ENCODE measurements at regions not wholly inside any gene's neighbourhood (a gene's known extent, or its start where the extent isn't known, plus 50 kb on each side); places are given as distances from the start of the nearest gene placed in this dataset.

GRCh38 chrX:6906608-6907007 is 240.9 kb upstream of the STS start:
- WGBS (ENCODE audit: low lambda C conversion rate) = 0% methylated on average over 1 of the region's 1 CpG
- Histone ChIP-seq H3K27ac (ENCODE audit: low read depth in 2 of 2, low read length in 1 of 2) (no peak overlapping the region), H3K79me2 (ENCODE audit: insufficient read depth) (no peaks in the 10 kb centered on the region), H3K36me3 (replicated peaks in 1 of 2; ENCODE audit: control insufficient read depth in 1 of 2, insufficient read depth in 2 of 2, low read length in 1 of 2) (no peaks in the 10 kb centered on the region), H3F3A (replicated peaks; ENCODE audit: insufficient read depth) (no peaks in the 10 kb centered on the region), H3K4me3 (ENCODE audit: low read depth in 2 of 2, low read length in 1 of 2) (no peak overlapping the region), H3K9me2 (no peaks in the 10 kb centered on the region), H3K4me2 (no peak overlapping the region), H4K20me1 (ENCODE audit: insufficient read depth) (no peaks in the 10 kb centered on the region), H2AFZ (ENCODE audit: low read depth) (no peak overlapping the region), H3K9me3 (no peaks in the 10 kb centered on the region), H3K9ac (no peak overlapping the region), H3K4me1 (ENCODE audit: control insufficient read depth in 1 of 2, insufficient read depth in 2 of 2, low read depth in 1 of 2, low read length in 1 of 2) (peaks cover 0 to 3% of the 10 kb centered on the region in 2 experiments; a peak in 1 of 4 replicates), H3K27me3 (ENCODE audit: insufficient read depth) (no peaks in the 10 kb centered on the region)
- POLR2A ChIA-PET = no interaction called here
- no peak for DNase-seq
- CTCF ChIA-PET = no interaction called here
- no peak for TF ChIP-seq MAX (IDR thresholded peaks at IDR 0.05; ENCODE audit: low read depth)

- 17% methylated on average over 5 of the region's 5 CpGs for WGBS (ENCODE audit: low lambda C conversion rate)
- CTCF ChIA-PET = no interaction called here
- TF ChIP-seq JUND (IDR thresholded peaks at IDR 0.05) = no peak
- no peak for TF ChIP-seq IRF3 (IDR thresholded peaks at IDR 0.05; ENCODE audit: low read depth, low read length)
- no peak for TF ChIP-seq FOXJ3 (CRISPR knock-in tag; IDR thresholded peaks at IDR 0.05)
- TF ChIP-seq SMC3 (IDR thresholded peaks at IDR 0.05; ENCODE audit: low read depth, low read length) = no peak
- TF ChIP-seq CTCF (IDR thresholded peaks at IDR 0.05) = no peak
- no peak for TF ChIP-seq POLR2AphosphoS5 (IDR thresholded peaks at IDR 0.05; ENCODE audit: low read depth, low read length)
- TF ChIP-seq RXRA (IDR thresholded peaks at IDR 0.05; ENCODE audit: borderline replicate concordance, low read depth) = no peak
- TF ChIP-seq GATA2 (CRISPR knock-in tag; IDR thresholded peaks at IDR 0.05) = no peak
- no peak for TF ChIP-seq GABPA (IDR thresholded peaks at IDR 0.05; ENCODE audit: low read depth)
- TF ChIP-seq YY1 (IDR thresholded peaks at IDR 0.05; ENCODE audit: low read depth) = no peak
- no peak for TF ChIP-seq MXI1 (IDR thresholded peaks at IDR 0.05; ENCODE audit: low read depth, low read length)
- TF ChIP-seq NRF1 (IDR thresholded peaks at IDR 0.05; ENCODE audit: low read depth, low read length) = no peak
- no peak for TF ChIP-seq RAD21 (IDR thresholded peaks at IDR 0.05; ENCODE audit: low read length)
- no peak for TF ChIP-seq USF2 (IDR thresholded peaks at IDR 0.05; ENCODE audit: borderline replicate concordance, low read depth, low read length)
- no peak for TF ChIP-seq ELF1 (IDR thresholded peaks at IDR 0.05)
- TF ChIP-seq RCOR1 (IDR thresholded peaks at IDR 0.05; ENCODE audit: low read length) = no peak
- TF ChIP-seq EP300 (IDR thresholded peaks at IDR 0.05; ENCODE audit: borderline replicate concordance in 1 of 2, low read depth in 1 of 2, low read length in 1 of 2) = no peak
- no peak for TF ChIP-seq NFIC (IDR thresholded peaks at IDR 0.05; ENCODE audit: borderline replicate concordance)
These were observed 243.4 kb upstream of the STS start for GRCh38 chrX:6904156-6904555.

More at GRCh38 chrX:6904156-6904555, 243.4 kb upstream of the STS start:
- Histone ChIP-seq H3F3A (replicated peaks; ENCODE audit: insufficient read depth) (no peaks in the 10 kb centered on the region), H4K20me1 (ENCODE audit: insufficient read depth) (no peaks in the 10 kb centered on the region), H3K4me1 (ENCODE audit: control insufficient read depth in 1 of 2, insufficient read depth in 2 of 2, low read depth in 1 of 2, low read length in 1 of 2) (no peaks in the 10 kb centered on the region), H3K4me3 (ENCODE audit: low read depth in 2 of 2, low read length in 1 of 2) (no peak overlapping the region), H3K9me2 (no peaks in the 10 kb centered on the region), H2AFZ (ENCODE audit: low read depth) (no peak overlapping the region), H3K4me2 (no peak overlapping the region), H3K27me3 (ENCODE audit: insufficient read depth) (no peaks in the 10 kb centered on the region), H3K36me3 (replicated peaks in 1 of 2; ENCODE audit: control insufficient read depth in 1 of 2, insufficient read depth in 2 of 2, low read length in 1 of 2) (no peaks in the 10 kb centered on the region), H3K27ac (ENCODE audit: low read depth in 2 of 2, low read length in 1 of 2) (no peak overlapping the region), H3K9ac (no peak overlapping the region), H3K9me3 (no peaks in the 10 kb centered on the region), H3K79me2 (ENCODE audit: insufficient read depth) (no peaks in the 10 kb centered on the region)
- DNase-seq = no peak
- POLR2A ChIA-PET = no interaction called here

All from SK-N-SH (cell line).